GM23248 (cell line): ENCODE measurements at regions not wholly inside any gene's neighbourhood (a gene's known extent, or its start where the extent isn't known, plus 50 kb on each side); places are given as distances from the start of the nearest gene placed in this dataset.
"Not testable (repeated sequence)": the region's sequence is repeated elsewhere in the genome, so short reads cannot be mapped to it uniquely, and the experiment has no call there.

ENCODE experiments used
- EZH2 ChIP-seq: fragments of 200-600 bp; sonication (generic); IDR thresholded peaks from 2 replicates; pipeline ENCODE4 v1.6.1; 2018; ENCODE audit warnings: antibody characterized with exemption, mild to moderate bottlenecking; ENCODE audit not compliant: insufficient read depth, poor library complexity, severe bottlenecking
- EZH2phosphoT487 ChIP-seq: fragments of 200-600 bp; sonication (generic); IDR thresholded peaks from 2 replicates; pipeline ENCODE4 v1.6.1; 2018; ENCODE audit warnings: antibody characterized with exemption, moderate library complexity, mild to moderate bottlenecking, low read depth; ENCODE audit not compliant: insufficient read depth

DNA sequence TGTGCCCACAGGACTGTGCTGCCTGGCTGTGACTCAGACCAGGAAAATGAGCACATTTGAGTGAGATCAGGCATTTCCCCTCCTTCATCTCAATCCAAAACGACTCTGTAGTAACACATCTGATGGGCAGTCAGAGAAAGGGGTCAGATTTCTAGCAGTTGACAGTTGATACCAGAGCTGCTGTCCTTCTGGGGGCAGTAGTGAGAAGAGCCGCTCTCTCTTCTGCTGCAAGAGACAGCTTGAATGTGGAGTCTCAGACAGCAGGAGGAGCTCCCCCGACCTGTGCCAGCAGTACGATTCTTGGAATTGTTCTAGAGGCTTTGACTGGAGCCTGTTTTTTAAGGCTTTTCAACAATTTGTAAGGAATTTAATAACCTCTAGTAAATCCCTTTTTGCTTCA lies 1413.7 kb downstream of the RPIA start:
- TF ChIP-seq EZH2, EZH2phosphoT487: not testable (repeated sequence)
